ENCODE measurements at regions not wholly inside any gene's neighbourhood (a gene's known extent, or its start where the extent isn't known, plus 50 kb on each side); places are given as distances from the start of the nearest gene placed in this dataset.

- Mint-ChIP-seq H3K27me3 (ENCODE audit: unreplicated experiment) (peaks cover 1% of the 10 kb centered on the region), H3K27ac (ENCODE audit: unreplicated experiment) (no peak overlapping the region), H3K9me3 (ENCODE audit: unreplicated experiment) (no peaks in the 10 kb centered on the region), H3K4me3 (ENCODE audit: unreplicated experiment) (no peak overlapping the region), H3K36me3 (ENCODE audit: low read depth, unreplicated experiment) (no peaks in the 10 kb centered on the region), H3K4me1 (ENCODE audit: unreplicated experiment) (no peaks in the 10 kb centered on the region)
- DNase-seq (ENCODE audit: low spot score) = no peak
- TF ChIP-seq CTCF (IDR thresholded peaks at IDR 0.05; ENCODE audit: unreplicated experiment) = no peak
Observed at GRCh38 chr4:36779601-36780000, 464.9 kb upstream of the NWD2 start.

- no peaks in the 10 kb centered on the region for H3K27me3 Mint-ChIP-seq (ENCODE audit: unreplicated experiment)
Observed at GRCh38 chr4:36785973-36786372, 458.6 kb upstream of the NWD2 start.

GRCh38 chr4:36786519-36786918, 458.0 kb upstream of the NWD2 start:
- H3K27ac Mint-ChIP-seq (ENCODE audit: unreplicated experiment) = no peak overlapping the region
- no peaks in the 10 kb centered on the region for H3K9me3 Mint-ChIP-seq (ENCODE audit: unreplicated experiment)
- H3K4me3 Mint-ChIP-seq (ENCODE audit: unreplicated experiment) = no peak overlapping the region
- no peaks in the 10 kb centered on the region for H3K27me3 Mint-ChIP-seq (ENCODE audit: unreplicated experiment)
- TF ChIP-seq CTCF (IDR thresholded peaks at IDR 0.05; ENCODE audit: unreplicated experiment) = no peak
- H3K36me3 Mint-ChIP-seq (ENCODE audit: low read depth, unreplicated experiment) = no peaks in the 10 kb centered on the region
- no peak for DNase-seq (ENCODE audit: low spot score)
- no peaks in the 10 kb centered on the region for H3K4me1 Mint-ChIP-seq (ENCODE audit: unreplicated experiment)

More at GRCh38 chr4:36785973-36786372, 458.6 kb upstream of the NWD2 start:
- Mint-ChIP-seq H3K4me3 (ENCODE audit: unreplicated experiment) (no peak overlapping the region), H3K36me3 (ENCODE audit: low read depth, unreplicated experiment) (no peaks in the 10 kb centered on the region), H3K27ac (ENCODE audit: unreplicated experiment) (no peak overlapping the region), H3K9me3 (ENCODE audit: unreplicated experiment) (no peaks in the 10 kb centered on the region), H3K4me1 (ENCODE audit: unreplicated experiment) (no peaks in the 10 kb centered on the region)
- TF ChIP-seq CTCF (IDR thresholded peaks at IDR 0.05; ENCODE audit: unreplicated experiment) = no peak
- DNase-seq (ENCODE audit: low spot score) = no peak

GRCh38 chr4:36794716-36795115, 449.8 kb upstream of the NWD2 start:
- no peak for DNase-seq (ENCODE audit: low spot score)
- Mint-ChIP-seq H3K9me3 (ENCODE audit: unreplicated experiment) (no peaks in the 10 kb centered on the region), H3K4me1 (ENCODE audit: unreplicated experiment) (no peaks in the 10 kb centered on the region), H3K36me3 (ENCODE audit: low read depth, unreplicated experiment) (no peaks in the 10 kb centered on the region), H3K27me3 (ENCODE audit: unreplicated experiment) (no peaks in the 10 kb centered on the region), H3K4me3 (ENCODE audit: unreplicated experiment) (no peak overlapping the region), H3K27ac (ENCODE audit: unreplicated experiment) (no peak overlapping the region)
- no peak for TF ChIP-seq CTCF (IDR thresholded peaks at IDR 0.05; ENCODE audit: unreplicated experiment)

GRCh38 chr4:36812149-36812548, 432.4 kb upstream of the NWD2 start:
- H3K36me3 Mint-ChIP-seq (ENCODE audit: low read depth, unreplicated experiment) = no peaks in the 10 kb centered on the region
- no peaks in the 10 kb centered on the region for H3K27me3 Mint-ChIP-seq (ENCODE audit: unreplicated experiment)
- H3K9me3 Mint-ChIP-seq (ENCODE audit: unreplicated experiment) = no peaks in the 10 kb centered on the region
- H3K4me1 Mint-ChIP-seq (ENCODE audit: unreplicated experiment) = no peaks in the 10 kb centered on the region
- H3K4me3 Mint-ChIP-seq (ENCODE audit: unreplicated experiment) = no peak overlapping the region
- no peak overlapping the region for H3K27ac Mint-ChIP-seq (ENCODE audit: unreplicated experiment)
- no peak for DNase-seq (ENCODE audit: low spot score)
- TF ChIP-seq CTCF (IDR thresholded peaks at IDR 0.05; ENCODE audit: unreplicated experiment) = no peak
